Cardiac fibroblast (primary cell): ENCODE measurements at regions not wholly inside any gene's neighbourhood (a gene's known extent, or its start where the extent isn't known, plus 50 kb on each side); places are given as distances from the start of the nearest gene placed in this dataset.
A peak's percentile ranks its signal among the peaks of the same experiment; 100 is the strongest.

Source experiments
- DNase-seq, 2 donors: peaks; one replicate each; pipeline versions ENCODE4 v3.0.0 to v3.0.0-alpha.2; 2010; ENCODE audit warnings: low read depth in 2 of 2
- H3K4me3 ChIP-seq, 2 donors: replicated peaks in 1 of 2; 1 replicate in 1 of 2; 2 replicates in 1 of 2; pipeline ENCODE4 v1.5.1; 2011; ENCODE audit warnings: low read depth in 2 of 2, low read length in 2 of 2, mild to moderate bottlenecking in 2 of 2, moderate library complexity in 1 of 2
- CTCF ChIP-seq: IDR thresholded peaks from one replicate; pipeline ENCODE4 v1.5.1; 2011; ENCODE audit warnings: low read depth, mild to moderate bottlenecking, low read length, inconsistent platforms

GRCh38 chr12:30859226-30859625 is 67.3 kb upstream of the TSPAN11 start:
- H3K4me3 ChIP-seq, result no peak overlapping the region
- no peak for DNase-seq
- TF ChIP-seq CTCF, result no peak

- DNase-seq, result no peak
- TF ChIP-seq CTCF, result no peak
- H3K4me3 ChIP-seq, result no peak overlapping the region
These were observed 68.1 kb upstream of the TSPAN11 start for GRCh38 chr12:30858471-30858870.

- DNase-seq, result no peak
- H3K4me3 ChIP-seq, result no peak overlapping the region
- no peak for TF ChIP-seq CTCF
These were observed 72.9 kb upstream of the TSPAN11 start for GRCh38 chr12:30853561-30854133.

GRCh38 chr12:30850684-30851083 is 75.9 kb upstream of the TSPAN11 start:
- H3K4me3 ChIP-seq, result no peak overlapping the region
- no peak for TF ChIP-seq CTCF
- DNase-seq, result no peak

GRCh38 chr12:30847259-30847658 is 79.3 kb upstream of the TSPAN11 start:
- DNase-seq, result peak; percentile 83 to 87
- H3K4me3 ChIP-seq, result no peak overlapping the region
- TF ChIP-seq CTCF, result peak; percentile 57

GRCh38 chr12:30846776-30847175 is 79.8 kb upstream of the TSPAN11 start:
- TF ChIP-seq CTCF, result no peak
- DNase-seq, result no peak
- H3K4me3 ChIP-seq, result no peak overlapping the region

- DNase-seq, result peak in 1 of 2 donors; percentile 5
- H3K4me3 ChIP-seq, result no peak overlapping the region
- TF ChIP-seq CTCF, result no peak
These were observed 80.9 kb upstream of the TSPAN11 start for GRCh38 chr12:30845676-30846075.
